Loucy (cell line): ENCODE measurements at regions not wholly inside any gene's neighbourhood (a gene's known extent, or its start where the extent isn't known, plus 50 kb on each side); places are given as distances from the start of the nearest gene placed in this dataset.

ENCODE experiments used
- EZH2phosphoT487 ChIP-seq: fragments of 200-600 bp; IDR thresholded peaks from 2 replicates; pipeline ENCODE4 v1.6.1; 2018; ENCODE audit warnings: antibody characterized with exemption, mild to moderate bottlenecking, moderate library complexity, borderline replicate concordance
- TF ChIP-seq, protein P1 (sequence below): fragments of 200-600 bp; sonication (generic); conservative IDR thresholded peaks from 2 replicates; pipeline ENCODE4 v1.5.1; 2014; ENCODE audit warnings: mild to moderate bottlenecking, antibody characterized with exemption, low read length

- TF ChIP-seq, protein P1, sequence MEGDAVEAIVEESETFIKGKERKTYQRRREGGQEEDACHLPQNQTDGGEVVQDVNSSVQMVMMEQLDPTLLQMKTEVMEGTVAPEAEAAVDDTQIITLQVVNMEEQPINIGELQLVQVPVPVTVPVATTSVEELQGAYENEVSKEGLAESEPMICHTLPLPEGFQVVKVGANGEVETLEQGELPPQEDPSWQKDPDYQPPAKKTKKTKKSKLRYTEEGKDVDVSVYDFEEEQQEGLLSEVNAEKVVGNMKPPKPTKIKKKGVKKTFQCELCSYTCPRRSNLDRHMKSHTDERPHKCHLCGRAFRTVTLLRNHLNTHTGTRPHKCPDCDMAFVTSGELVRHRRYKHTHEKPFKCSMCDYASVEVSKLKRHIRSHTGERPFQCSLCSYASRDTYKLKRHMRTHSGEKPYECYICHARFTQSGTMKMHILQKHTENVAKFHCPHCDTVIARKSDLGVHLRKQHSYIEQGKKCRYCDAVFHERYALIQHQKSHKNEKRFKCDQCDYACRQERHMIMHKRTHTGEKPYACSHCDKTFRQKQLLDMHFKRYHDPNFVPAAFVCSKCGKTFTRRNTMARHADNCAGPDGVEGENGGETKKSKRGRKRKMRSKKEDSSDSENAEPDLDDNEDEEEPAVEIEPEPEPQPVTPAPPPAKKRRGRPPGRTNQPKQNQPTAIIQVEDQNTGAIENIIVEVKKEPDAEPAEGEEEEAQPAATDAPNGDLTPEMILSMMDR: no peak
- TF ChIP-seq EZH2phosphoT487: no peak
Observed at GRCh38 chrX:46178763-46179162, 366.5 kb downstream of the ZNF674 start.
